Spleen (tissue), 7 donors: ENCODE measurements at regions not wholly inside any gene's neighbourhood (a gene's known extent, or its start where the extent isn't known, plus 50 kb on each side); places are given as distances from the start of the nearest gene placed in this dataset.

Source experiments
- CTCF ChIP-seq, 11 experiments: fragments of 200-600 bp in 7 of 11; fragments of 450-650 bp in 4 of 11; sonication (generic) in 4 of 11; IDR thresholded peaks in 8 of 11; conservative IDR thresholded peaks in 3 of 11; 1 replicate in 7 of 11; 2 replicates in 4 of 11; pipeline versions ENCODE4 v1.4.0 to v1.8.0; 2016 to 2021; ENCODE audit warnings: antibody characterized with exemption in 11 of 11, inconsistent platforms in 4 of 11, mild to moderate bottlenecking in 1 of 11
- POLR2A ChIP-seq, 3 donors: fragments of 450-650 bp; IDR thresholded peaks; one replicate each; pipeline ENCODE4 v1.5.1; 2017; ENCODE audit warnings: antibody characterized with exemption in 3 of 3, mild to moderate bottlenecking in 1 of 3
- POLR2AphosphoS5 ChIP-seq, 3 donors: sonication (generic); formaldehyde crosslinking; IDR thresholded peaks; one replicate each; pipeline ENCODE4 v1.5.1; 2017; ENCODE audit warnings: antibody characterized with exemption in 3 of 3
- donor health status: DM: no; HTN: no; CAD: no; lungs with moderate emphysema.
- donor health status: DM: no; HTN: no; CAD: no.
- donor health status: DM: no; HTN: no; CAD: no.

GRCh38 chr17:71147906-71148305 is 972.9 kb upstream of the SOX9 start:
- TF ChIP-seq POLR2A (IDR thresholded peaks at IDR 0.05) = no peak
- no peak for TF ChIP-seq CTCF (IDR thresholded peaks at IDR 0.05 in 8 of 11, conservative IDR thresholded peaks at IDR 0.05 in 3 of 11)
- no peak for TF ChIP-seq POLR2AphosphoS5 (IDR thresholded peaks at IDR 0.05)
